ENCODE measurements at regions not wholly inside any gene's neighbourhood (a gene's known extent, or its start where the extent isn't known, plus 50 kb on each side); places are given as distances from the start of the nearest gene placed in this dataset.

DNA sequence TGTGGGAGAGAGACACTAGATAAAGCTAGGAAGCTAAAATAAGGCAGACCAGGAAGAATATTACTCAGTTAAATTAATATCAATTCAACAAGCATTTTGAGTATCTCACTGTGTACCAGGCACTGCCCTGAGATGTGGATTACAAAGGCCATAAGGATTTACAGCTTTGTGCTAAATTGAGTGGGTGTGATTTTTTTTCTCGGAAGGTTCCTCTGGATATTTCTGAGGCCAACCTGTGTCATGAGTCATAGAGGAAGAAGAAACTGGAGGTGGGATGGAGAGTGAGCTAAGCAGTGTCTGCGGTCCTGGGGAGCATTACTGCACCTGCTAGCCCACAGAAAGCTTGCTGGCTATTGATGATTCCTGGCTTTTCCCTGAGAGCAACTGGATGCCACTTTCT lies 135.2 kb downstream of the RFPL4B start:
- DNase-seq (ENCODE audit: low read depth, low spot score) (no peak), ATAC-seq (no peak)
- TF ChIP-seq TCF7L2 (IDR thresholded peaks at IDR 0.05; ENCODE audit: borderline replicate concordance, extremely low read depth, insufficient read depth, insufficient read length) = no peak
- TF ChIP-seq POLR2A (IDR thresholded peaks at IDR 0.05; ENCODE audit: borderline replicate concordance, extremely low read depth, insufficient read depth, insufficient read length) = no peak
- no peak for TF ChIP-seq FOSL1 (IDR thresholded peaks at IDR 0.05; ENCODE audit: low read depth)
- TF ChIP-seq, protein P1, sequence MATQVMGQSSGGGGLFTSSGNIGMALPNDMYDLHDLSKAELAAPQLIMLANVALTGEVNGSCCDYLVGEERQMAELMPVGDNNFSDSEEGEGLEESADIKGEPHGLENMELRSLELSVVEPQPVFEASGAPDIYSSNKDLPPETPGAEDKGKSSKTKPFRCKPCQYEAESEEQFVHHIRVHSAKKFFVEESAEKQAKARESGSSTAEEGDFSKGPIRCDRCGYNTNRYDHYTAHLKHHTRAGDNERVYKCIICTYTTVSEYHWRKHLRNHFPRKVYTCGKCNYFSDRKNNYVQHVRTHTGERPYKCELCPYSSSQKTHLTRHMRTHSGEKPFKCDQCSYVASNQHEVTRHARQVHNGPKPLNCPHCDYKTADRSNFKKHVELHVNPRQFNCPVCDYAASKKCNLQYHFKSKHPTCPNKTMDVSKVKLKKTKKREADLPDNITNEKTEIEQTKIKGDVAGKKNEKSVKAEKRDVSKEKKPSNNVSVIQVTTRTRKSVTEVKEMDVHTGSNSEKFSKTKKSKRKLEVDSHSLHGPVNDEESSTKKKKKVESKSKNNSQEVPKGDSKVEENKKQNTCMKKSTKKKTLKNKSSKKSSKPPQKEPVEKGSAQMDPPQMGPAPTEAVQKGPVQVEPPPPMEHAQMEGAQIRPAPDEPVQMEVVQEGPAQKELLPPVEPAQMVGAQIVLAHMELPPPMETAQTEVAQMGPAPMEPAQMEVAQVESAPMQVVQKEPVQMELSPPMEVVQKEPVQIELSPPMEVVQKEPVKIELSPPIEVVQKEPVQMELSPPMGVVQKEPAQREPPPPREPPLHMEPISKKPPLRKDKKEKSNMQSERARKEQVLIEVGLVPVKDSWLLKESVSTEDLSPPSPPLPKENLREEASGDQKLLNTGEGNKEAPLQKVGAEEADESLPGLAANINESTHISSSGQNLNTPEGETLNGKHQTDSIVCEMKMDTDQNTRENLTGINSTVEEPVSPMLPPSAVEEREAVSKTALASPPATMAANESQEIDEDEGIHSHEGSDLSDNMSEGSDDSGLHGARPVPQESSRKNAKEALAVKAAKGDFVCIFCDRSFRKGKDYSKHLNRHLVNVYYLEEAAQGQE (IDR thresholded peaks at IDR 0.05; ENCODE audit: low read depth) = no peak
- TF ChIP-seq, protein P2, sequence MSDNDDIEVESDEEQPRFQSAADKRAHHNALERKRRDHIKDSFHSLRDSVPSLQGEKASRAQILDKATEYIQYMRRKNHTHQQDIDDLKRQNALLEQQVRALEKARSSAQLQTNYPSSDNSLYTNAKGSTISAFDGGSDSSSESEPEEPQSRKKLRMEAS (IDR thresholded peaks at IDR 0.05) = no peak
- TF ChIP-seq EZH2phosphoT487 (IDR thresholded peaks at IDR 0.05; ENCODE audit: borderline replicate concordance) = no peak
- no peak for TF ChIP-seq CBX3 (IDR thresholded peaks at IDR 0.05; ENCODE audit: low read depth)
- Histone ChIP-seq H3K36me3 (ENCODE audit: control insufficient read depth in 1 of 2, insufficient read depth in 2 of 2, low read length in 2 of 2) (no peaks in the 10 kb centered on the region), H3K79me2 (ENCODE audit: insufficient read depth, low read length) (no peaks in the 10 kb centered on the region), H3K9me2 (ENCODE audit: insufficient read depth) (no peaks in the 10 kb centered on the region), H3K4me3 (replicated peaks in 1 of 2; ENCODE audit: low read depth in 1 of 2, low read length in 2 of 2) (no peak overlapping the region), H3K4me1 (ENCODE audit: control insufficient read depth in 1 of 2, insufficient read depth in 2 of 2, low read length in 2 of 2) (no peaks in the 10 kb centered on the region), H3K27ac (ENCODE audit: low read depth, low read length) (no peak overlapping the region), H2AFZ (ENCODE audit: low read depth, low read length, poor library complexity, severe bottlenecking) (no peak overlapping the region), H3K27me3 (ENCODE audit: insufficient read depth, low read length) (no peaks in the 10 kb centered on the region), H3K4me2 (ENCODE audit: low read length) (no peak overlapping the region), H3K9me3 (ENCODE audit: control insufficient read depth in 1 of 2, insufficient read depth in 1 of 2, low read depth in 1 of 2, low read length in 2 of 2) (no peaks in the 10 kb centered on the region), H4K20me1 (ENCODE audit: insufficient read depth) (no peaks in the 10 kb centered on the region), H3K9ac (ENCODE audit: low read length) (no peak overlapping the region)
- BruUV-seq (replicated peaks) = no TSS peak
- CTCF ChIA-PET = no interaction called here
- RAD21 ChIA-PET (ENCODE audit: low non-redundant PET in 1 of 2, low total read pairs in 2 of 2, uncharacterized antibody in 2 of 2, unreplicated experiment in 2 of 2) = no interaction called here
- POLR2A ChIA-PET = no interaction called here
- intact Hi-C loops (cut with micrococcal nuclease) = no loop called here
